Osteoblast (primary cell): ENCODE measurements at regions not wholly inside any gene's neighbourhood (a gene's known extent, or its start where the extent isn't known, plus 50 kb on each side); places are given as distances from the start of the nearest gene placed in this dataset.

Experiments used
- DNase-seq: peaks from one replicate; pipeline ENCODE4 v3.0.0; 2011; ENCODE audit warnings: low spot score, mixed read lengths; ENCODE audit not compliant: insufficient read length; ENCODE audit errors: missing footprints
- H2AFZ ChIP-seq: 2 replicates; pipeline ENCODE4 v1.6.0; 2011; ENCODE audit warnings: mild to moderate bottlenecking, low read length
- H3K27ac ChIP-seq: 2 replicates; pipeline ENCODE4 v1.5.1; 2011; ENCODE audit warnings: mild to moderate bottlenecking, low read depth, low read length, moderate library complexity
- H3K27me3 ChIP-seq: 2 replicates; pipeline ENCODE4 v1.6.0; 2012; ENCODE audit warnings: mild to moderate bottlenecking, control low read depth, inconsistent platforms, low read length, moderate library complexity; ENCODE audit not compliant: insufficient read depth
- H3K36me3 ChIP-seq: 2 replicates; pipeline ENCODE4 v1.5.1; 2011; ENCODE audit warnings: mild to moderate bottlenecking, low read length, control low read depth, moderate library complexity; ENCODE audit not compliant: insufficient read depth
- H3K4me1 ChIP-seq: 2 replicates; pipeline ENCODE4 v1.5.1; 2011; ENCODE audit warnings: mild to moderate bottlenecking, low read length, control low read depth, moderate library complexity; ENCODE audit not compliant: insufficient read depth
- H3K4me2 ChIP-seq: 2 replicates; pipeline ENCODE4 v1.6.0; 2011; ENCODE audit warnings: mild to moderate bottlenecking, low read length; ENCODE audit not compliant: insufficient read depth
- H3K4me3 ChIP-seq: fragments of 200-600 bp; sonication (generic); 3 replicates; pipeline ENCODE4 v1.5.1; 2012; ENCODE audit warnings: mild to moderate bottlenecking, low read length, inconsistent platforms; ENCODE audit not compliant: insufficient read depth
- H3K79me2 ChIP-seq: 2 replicates; pipeline ENCODE4 v1.6.0; 2012; ENCODE audit warnings: mild to moderate bottlenecking, low read length, control low read depth, inconsistent platforms; ENCODE audit not compliant: insufficient read depth
- H3K9me3 ChIP-seq: 2 replicates; pipeline ENCODE4 v1.5.1; 2011; ENCODE audit warnings: low read depth, low read length, control low read depth
- H4K20me1 ChIP-seq: 2 replicates; pipeline ENCODE4 v1.6.0; 2012; ENCODE audit warnings: mild to moderate bottlenecking, low read length, control low read depth; ENCODE audit not compliant: insufficient read depth
- CTCF ChIP-seq: IDR thresholded peaks from 2 replicates; pipeline ENCODE4 v1.5.1; 2011; ENCODE audit warnings: mild to moderate bottlenecking, low read depth, low read length, moderate library complexity; ENCODE audit errors: extremely low read depth

- Histone ChIP-seq H2AFZ (no peak overlapping the region), H3K79me2 (no peaks in the 10 kb centered on the region), H3K4me2 (no peak overlapping the region), H3K27ac (no peak overlapping the region), H3K4me1 (peaks cover 42% of the 10 kb centered on the region), H4K20me1 (no peaks in the 10 kb centered on the region), H3K4me3 (no peak overlapping the region), H3K36me3 (no peaks in the 10 kb centered on the region), H3K9me3 (no peaks in the 10 kb centered on the region), H3K27me3 (no peaks in the 10 kb centered on the region)
- DNase-seq: peak; percentile 84
- no peak for TF ChIP-seq CTCF
These were observed 158.5 kb downstream of the C9orf50 start for GRCh38 chr9:129462360-129462759.

GRCh38 chr9:129460323-129461261 lies 160.3 kb downstream of the C9orf50 start:
- peak overlapping the region; percentile 81 for H3K4me2 ChIP-seq
- no peaks in the 10 kb centered on the region for H3K79me2 ChIP-seq
- peak overlapping the region; percentile 66 for H3K4me3 ChIP-seq
- H3K27ac ChIP-seq: peak overlapping the region; percentile 100
- peak overlapping the region; percentile 86 for H2AFZ ChIP-seq
- peak; percentile 100 for DNase-seq
- no peaks in the 10 kb centered on the region for H4K20me1 ChIP-seq
- no peaks in the 10 kb centered on the region for H3K9me3 ChIP-seq
- no peaks in the 10 kb centered on the region for H3K27me3 ChIP-seq
- H3K4me1 ChIP-seq: peaks cover 38% of the 10 kb centered on the region
- no peaks in the 10 kb centered on the region for H3K36me3 ChIP-seq
- TF ChIP-seq CTCF: peak; percentile 4

DNA sequence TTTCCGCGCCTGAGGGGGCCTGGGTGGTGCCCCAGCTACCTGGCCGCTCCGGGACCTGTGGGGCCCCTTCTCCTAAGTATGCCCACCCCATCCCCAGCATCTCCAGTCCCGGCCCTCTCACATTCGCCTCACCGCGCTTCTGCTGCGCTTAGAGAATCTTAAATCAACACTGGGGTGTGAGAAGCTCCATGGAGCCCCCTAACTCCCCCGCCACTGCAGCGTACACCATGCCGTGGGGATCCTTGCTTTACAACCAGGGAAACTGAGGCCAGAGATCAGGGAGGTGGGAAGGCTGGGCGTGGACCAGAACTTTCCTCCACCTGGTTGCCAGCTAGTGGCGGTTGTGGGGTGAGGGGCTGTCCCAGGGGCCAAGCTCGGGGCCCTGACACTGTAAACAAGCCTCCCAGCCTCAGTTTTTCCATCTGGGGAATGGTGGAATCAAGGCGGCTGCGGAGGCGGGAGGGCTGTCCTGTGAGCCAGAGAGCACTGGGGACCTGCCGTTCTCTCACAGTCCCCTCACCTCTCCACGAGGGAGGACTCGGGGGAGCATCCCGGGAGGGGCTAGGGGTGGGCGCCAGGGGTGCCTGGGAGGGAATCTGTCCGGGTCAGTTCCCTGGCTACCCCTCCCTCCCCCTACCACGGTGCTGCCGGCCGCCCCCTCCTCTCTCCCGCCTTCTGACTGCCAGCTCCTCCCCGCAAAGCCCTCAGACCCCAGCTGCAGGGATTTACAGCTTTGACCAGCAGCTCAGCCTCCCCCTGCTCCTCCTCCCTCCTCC lies 161.2 kb downstream of the C9orf50 start:
- Histone ChIP-seq H4K20me1 (no peaks in the 10 kb centered on the region), H3K4me2 (no peak overlapping the region), H2AFZ (no peak overlapping the region), H3K4me1 (peaks cover 30% of the 10 kb centered on the region), H3K27me3 (no peaks in the 10 kb centered on the region), H3K4me3 (no peak overlapping the region), H3K36me3 (no peaks in the 10 kb centered on the region), H3K9me3 (no peaks in the 10 kb centered on the region), H3K79me2 (no peaks in the 10 kb centered on the region), H3K27ac (no peak overlapping the region)
- peak; percentile 83 for DNase-seq
- no peak for TF ChIP-seq CTCF
